ENCODE measurements at regions not wholly inside any gene's neighbourhood (a gene's known extent, or its start where the extent isn't known, plus 50 kb on each side); places are given as distances from the start of the nearest gene placed in this dataset.

GRCh38 chr4:146998157-146998556, 52.5 kb upstream of the TTC29 start:
- DNase-seq = no peak

DNA sequence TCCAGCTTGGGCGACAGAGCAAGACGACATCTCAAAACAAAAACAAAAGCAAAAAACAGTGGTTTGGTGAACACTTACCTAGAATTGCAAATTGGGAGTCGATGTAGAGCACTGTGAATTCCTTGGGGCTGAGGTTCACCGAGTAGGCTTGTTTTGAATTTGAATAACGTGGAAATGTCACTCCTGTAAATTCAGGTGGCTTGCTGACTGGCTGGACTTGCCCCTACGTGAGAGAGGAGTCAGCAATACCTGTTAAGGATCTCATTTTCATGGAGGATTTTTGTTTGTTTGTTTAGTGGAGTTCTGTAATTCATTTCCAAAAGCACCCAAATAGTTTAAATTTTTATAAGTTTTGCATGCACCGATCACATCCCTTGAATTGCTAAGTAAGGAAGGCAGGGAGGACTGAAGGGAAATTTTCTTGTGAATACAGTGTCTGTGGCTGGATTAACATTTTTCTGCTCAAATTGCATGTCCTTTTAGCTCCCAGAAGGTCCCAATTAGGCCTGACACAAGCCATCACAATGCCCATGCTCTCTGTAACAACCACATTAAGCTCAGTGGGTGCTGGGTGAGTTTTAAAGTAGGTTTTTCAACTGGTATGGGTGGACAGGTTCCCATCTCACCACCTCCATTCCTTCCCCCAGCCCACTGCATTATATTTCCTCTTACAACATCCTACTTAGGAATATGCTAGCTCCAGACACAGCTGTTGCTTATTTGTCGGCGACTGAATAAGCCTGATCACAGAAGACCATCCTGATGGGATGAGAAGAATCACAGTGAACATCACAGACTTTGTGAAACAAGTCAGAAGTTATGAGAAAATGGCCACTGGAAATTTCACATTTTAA, 58.5 kb upstream of the TTC29 start:
- DNase-seq = no peak

- no peak for DNase-seq
Observed at GRCh38 chr4:147006229-147006628, 60.6 kb upstream of the TTC29 start.

- DNase-seq = no peak
Observed at GRCh38 chr4:147009875-147010274, 64.2 kb upstream of the TTC29 start.

DNA sequence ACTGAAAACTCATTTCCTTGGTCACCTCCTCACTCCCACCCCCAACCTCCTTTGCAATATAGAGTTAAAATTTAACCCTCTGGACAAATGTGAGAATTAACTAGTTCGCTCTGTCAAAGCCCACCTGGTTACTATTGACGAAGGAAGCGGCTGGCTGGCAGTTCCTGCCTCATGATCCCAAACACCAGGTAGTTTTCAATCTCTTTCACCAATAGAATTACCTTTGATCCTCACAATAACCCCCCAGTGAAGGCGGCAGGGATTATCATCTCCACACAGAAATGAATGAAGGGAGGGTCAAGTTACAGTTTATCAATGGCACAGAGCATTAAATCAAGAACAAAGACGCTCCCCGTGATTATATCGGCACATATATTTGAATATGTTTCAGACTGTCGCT, 65.7 kb upstream of the TTC29 start:
- DNase-seq = no peak

- no peak for DNase-seq
Observed at GRCh38 chr4:147012059-147012707, 66.5 kb upstream of the TTC29 start.

DNA sequence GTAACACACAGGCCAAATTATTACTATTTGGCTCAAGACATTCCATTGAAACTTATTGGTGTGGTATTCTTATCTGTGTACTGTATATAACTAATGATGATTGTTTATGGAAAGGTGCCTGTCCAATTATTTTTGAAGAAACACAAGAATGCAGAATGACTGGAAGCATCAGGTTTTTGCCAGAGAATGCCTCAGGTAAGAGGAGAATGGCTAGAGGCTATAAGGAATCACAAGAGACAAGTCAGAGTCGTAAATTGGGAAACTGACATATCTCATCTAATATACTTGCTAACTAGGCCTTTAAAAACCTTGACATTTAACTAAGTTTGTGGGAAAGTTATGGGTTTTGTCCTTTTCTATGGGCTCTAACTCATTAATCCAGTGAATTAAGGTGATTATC, 69.3 kb upstream of the TTC29 start:
- DNase-seq = no peak

GRCh38 chr4:147015491-147015890, 69.8 kb upstream of the TTC29 start:
- no peak for DNase-seq

GRCh38 chr4:147017081-147017480, 71.4 kb upstream of the TTC29 start:
- no peak for DNase-seq

DNA sequence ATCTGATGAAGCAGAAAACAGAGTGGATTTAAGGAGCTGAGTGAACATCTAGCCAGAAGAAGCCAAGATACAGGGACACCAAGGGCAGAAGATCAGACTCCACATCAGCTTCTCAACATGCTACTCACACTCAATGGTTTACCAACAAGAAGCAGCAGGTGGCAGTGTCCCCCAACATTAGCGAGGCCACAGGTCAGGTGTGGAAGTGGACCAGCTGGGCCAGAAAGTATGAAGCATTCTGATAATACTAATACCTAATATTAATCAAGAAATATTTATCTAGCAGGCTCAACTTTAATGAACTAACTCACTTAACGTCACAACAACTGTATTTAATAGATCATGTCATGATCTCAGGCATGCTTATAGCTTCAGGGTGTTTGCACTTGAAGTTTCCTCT, 73.4 kb upstream of the TTC29 start:
- peak; percentile 49 for DNase-seq

- no peak for DNase-seq
Observed at GRCh38 chr4:147020456-147020855, 74.8 kb upstream of the TTC29 start.

DNA sequence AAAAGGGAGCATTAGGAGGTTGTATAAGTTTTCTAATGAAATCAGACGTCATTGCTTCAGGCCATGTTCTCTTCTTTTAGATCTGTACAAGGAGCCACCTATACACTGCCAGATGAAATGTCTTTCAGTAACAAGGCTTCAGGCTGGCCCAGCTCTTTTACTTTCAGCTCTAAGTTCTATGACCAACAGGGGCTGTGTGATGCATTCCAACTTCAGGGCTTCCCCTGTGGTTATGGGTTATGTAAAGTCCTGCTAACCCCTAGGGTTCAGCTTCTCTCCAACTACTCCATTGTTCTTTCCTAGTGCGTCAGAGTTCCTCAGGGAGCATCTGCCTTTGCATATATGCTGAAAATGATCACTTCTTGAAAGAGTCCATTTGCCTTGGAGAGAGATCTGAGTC, 79.4 kb upstream of the TTC29 start:
- DNase-seq = no peak

GRCh38 chr4:147029296-147029695, 83.6 kb upstream of the TTC29 start:
- no peak for DNase-seq

DNA sequence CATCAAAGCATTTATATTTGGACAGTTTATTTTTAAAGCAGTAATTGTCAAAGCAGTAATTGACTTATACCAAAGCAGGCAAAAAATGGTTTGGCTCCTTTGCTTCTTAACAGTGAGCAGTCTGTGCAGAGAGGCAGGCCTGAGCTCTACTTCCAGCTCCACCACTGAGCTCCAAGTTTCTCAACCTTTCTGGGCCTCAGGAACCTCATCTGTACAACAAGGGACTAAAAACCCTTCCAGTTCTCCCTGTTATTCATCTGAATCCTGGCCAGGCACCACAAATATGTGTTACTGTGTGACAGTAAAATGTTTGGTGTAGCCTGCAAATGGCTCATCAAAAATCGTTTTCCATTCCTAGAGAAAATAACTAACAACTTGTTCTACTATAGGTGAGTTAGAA, 88.7 kb upstream of the TTC29 start:
- no peak for DNase-seq

DNA sequence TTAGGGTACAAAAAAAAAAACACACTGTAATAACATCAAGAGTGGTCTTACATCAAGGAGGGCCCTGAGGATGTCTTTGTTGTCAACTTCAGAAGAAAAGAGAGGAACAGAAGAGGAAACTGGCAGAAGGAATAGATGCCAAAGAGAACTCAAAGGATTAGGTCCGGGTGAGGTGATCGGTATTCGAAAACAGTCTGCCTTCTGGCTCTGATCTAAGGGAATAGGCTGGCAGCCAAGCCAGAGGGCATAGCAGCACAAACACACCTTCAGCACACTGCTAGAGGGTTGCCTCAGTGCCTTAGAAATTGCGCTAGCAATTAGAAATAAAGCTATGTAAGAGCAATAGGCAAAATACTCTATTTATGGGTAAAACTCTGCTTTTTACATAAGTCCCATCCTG, 91.4 kb upstream of the TTC29 start:
- DNase-seq = no peak

DNA sequence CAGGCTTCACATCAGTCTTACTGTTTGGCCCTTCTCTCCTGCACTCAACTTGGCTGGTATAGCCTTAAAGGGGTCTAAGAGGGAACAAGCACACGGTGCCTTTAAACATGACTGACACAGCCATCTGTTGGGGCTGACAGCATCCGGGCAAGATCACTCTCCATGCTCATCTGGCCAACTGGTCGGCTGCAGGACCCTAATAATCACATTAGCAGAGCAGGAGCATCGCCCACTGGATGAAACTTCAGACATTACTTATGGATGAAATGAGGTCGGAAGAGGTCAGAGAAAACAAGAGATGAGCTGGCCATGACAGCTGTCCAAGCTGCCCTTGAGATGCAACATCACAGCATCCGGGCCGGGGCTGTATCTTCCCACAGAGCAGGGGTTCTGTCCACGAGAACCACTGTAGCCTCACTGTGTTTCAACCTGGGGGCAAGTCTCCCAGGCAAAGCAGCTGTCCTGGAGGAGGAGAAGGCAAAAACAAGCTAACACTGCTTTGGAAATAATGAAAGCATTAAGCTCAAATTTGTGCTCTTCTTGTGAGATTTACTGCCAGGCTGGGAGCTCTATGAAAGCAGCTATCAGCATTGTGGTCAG, 94.4 kb upstream of the TTC29 start:
- DNase-seq = no peak

DNA sequence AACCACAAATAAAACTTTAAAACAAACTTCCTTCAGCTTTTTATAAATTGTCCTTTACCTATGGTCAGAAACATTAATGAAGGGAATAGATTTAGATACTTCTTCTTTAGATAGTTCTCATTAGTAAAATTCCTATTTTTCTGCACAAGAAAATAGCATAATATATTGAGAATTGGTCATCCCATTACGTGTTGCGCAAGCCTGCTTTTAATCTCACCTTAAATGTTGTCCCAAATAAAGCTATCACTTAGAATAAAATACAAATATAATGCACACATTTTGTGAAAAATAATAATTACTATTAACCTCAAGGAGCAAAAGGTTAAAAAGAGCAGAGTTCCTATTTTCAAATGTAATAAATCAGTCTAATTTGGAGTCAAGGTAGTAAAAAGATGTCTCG, 95.2 kb upstream of the TTC29 start:
- DNase-seq = no peak

DNA sequence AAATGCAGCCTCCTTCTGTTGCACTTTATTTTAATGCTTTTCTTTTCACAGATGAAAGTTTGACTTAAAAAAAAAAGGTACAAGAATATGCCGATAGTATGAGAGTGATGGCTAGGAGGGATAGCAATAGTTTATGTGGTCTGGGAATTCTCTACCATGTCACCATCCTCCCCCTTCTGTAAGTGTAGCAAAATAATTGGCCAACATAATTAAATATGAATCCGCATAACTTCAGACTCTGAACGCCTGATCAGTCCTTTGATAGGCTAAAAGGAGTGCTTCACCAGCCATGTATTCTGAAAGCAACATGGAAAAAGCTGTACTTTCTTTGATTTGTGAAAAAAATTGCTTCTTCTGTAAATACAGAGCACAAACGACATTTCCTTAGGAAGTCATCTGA, 95.7 kb upstream of the TTC29 start:
- no peak for DNase-seq

DNA sequence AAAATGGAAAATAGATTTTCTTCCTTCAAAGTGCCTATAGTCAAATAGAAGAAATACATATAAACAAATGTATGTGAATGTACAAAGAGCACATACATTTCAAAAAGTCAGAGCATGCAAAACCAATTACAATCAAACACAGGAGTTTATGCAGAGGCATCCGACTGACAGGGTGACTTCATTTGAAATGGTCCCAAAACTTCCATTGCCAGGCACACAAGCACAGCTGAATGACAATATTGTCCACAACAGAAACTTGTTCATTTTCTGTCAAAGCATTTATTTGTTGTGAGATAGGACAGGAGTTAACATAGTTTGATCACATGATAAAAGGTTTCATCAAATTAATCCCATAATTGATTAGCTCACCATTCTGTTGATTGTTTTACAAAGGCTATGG, 96.4 kb upstream of the TTC29 start:
- no peak for DNase-seq

GRCh38 chr4:147044241-147044640, 98.6 kb upstream of the TTC29 start:
- no peak for DNase-seq

DNA sequence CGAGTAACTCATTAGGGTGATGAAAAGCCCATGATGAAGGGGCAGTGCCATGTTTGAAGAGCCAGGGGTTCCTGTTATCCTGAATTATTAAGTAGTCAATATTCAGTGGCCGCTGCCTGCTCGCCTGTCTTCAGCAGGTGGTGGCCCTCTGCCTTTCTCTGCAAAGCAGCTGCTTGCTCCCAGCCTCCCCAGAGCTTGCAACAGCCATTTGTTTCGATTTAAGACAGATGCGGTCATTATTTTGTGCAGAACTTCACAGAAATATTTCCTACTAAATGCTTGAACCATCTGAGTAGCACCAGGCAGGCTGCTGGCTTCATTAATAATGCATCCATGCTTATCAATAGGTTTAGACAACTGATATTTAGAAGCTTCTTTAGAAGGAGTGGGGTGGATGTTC, 104.3 kb upstream of the TTC29 start:
- DNase-seq = no peak

- no peak for DNase-seq
Observed at GRCh38 chr4:147050356-147050765, 104.7 kb upstream of the TTC29 start.

DNA sequence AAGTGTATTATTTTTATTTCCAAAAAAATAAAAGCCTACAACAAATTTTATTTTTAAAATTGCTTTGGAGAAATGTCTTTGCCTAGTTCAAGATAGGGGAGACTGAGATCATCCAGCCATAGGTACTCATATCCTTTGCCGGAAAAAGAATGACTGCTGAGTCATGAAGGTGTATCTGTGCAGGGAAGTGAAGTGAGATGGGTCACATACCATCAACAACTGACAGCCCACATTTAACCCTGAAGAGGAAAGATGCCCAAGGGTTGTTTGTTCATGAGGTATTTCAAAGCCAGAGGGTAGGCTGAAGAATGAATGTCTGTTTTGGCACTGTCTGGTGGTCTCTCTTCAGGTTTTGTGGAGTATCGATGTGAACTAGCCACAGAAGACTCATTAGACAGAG, 106.7 kb upstream of the TTC29 start:
- no peak for DNase-seq

DNA sequence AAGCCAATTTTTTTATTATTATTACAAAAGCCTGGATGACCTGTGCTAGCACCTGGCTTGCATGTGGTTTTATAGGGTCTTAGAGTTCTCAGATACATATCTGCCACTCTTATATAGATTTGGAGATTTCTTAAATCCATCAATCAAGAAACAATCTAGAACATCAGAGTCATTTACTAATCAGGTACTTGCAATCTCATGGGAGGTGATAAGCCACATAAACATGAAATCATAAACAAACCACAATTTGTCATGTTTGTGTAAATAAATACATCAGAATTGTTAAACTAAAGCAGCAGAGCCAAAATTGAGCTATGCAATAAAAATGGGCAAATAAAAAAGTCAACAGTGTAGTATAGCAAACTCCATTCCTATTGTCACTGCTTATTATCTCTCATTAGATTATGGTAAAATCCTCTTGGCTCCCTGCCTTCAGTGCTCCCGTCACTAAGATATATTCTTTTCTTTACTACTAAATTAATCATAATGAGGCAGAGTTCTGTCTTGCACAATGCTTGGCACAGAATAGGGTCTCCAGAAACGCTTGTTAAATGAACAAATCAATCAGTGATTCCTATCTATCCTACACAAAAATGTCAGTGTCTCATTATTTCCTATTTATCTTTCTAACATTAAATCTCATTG, 108.7 kb upstream of the TTC29 start:
- DNase-seq = no peak
